GM23338 (cell line): ENCODE measurements at regions not wholly inside any gene's neighbourhood (a gene's known extent, or its start where the extent isn't known, plus 50 kb on each side); places are given as distances from the start of the nearest gene placed in this dataset.

Source experiments
- ATAC-seq: fragments of 200-7000 bp; cut with Tn5 transposase; 3 replicates; pipeline ENCODE4 v1.9.1; 2020
- DNase-seq: peaks from one replicate; pipeline ENCODE4 v3.0.0-alpha.2; 2015; ENCODE audit warnings: low spot score
- H2AFZ ChIP-seq: fragments of 200-600 bp; sonication (generic); 2 replicates; pipeline ENCODE4 v1.8.0; 2016; ENCODE audit warnings: antibody characterized with exemption, mild to moderate bottlenecking, moderate library complexity
- H3F3A ChIP-seq: fragments of 200-600 bp; sonication (generic); replicated peaks from 2 replicates; pipeline ENCODE4 v1.8.0; 2017; ENCODE audit warnings: antibody characterized with exemption, mixed run types, low read depth
- H3K27ac ChIP-seq: fragments of 200-600 bp; sonication (generic); 2 replicates; pipeline ENCODE4 v1.6.1; 2016; ENCODE audit warnings: low read depth
- H3K27me3 ChIP-seq: fragments of 200-600 bp; sonication (generic); 2 replicates; pipeline ENCODE4 v1.8.0; 2016; ENCODE audit warnings: mild to moderate bottlenecking, mixed run types, moderate library complexity; ENCODE audit not compliant: insufficient read depth
- H3K36me3 ChIP-seq: fragments of 200-600 bp; sonication (generic); 2 replicates; pipeline ENCODE4 v1.8.0; 2016; ENCODE audit warnings: mild to moderate bottlenecking; ENCODE audit not compliant: insufficient read depth
- H3K4me1 ChIP-seq: fragments of 200-600 bp; sonication (generic); 2 replicates; pipeline ENCODE4 v1.8.0; 2016; ENCODE audit warnings: mild to moderate bottlenecking, moderate library complexity; ENCODE audit not compliant: insufficient read depth
- H3K4me2 ChIP-seq: fragments of 200-600 bp; sonication (generic); 2 replicates; pipeline ENCODE4 v1.7.1; 2017; ENCODE audit warnings: mixed run types
- H3K4me3 ChIP-seq: fragments of 200-600 bp; sonication (generic); 2 replicates; pipeline ENCODE4 v1.6.1; 2016; ENCODE audit warnings: mixed run types
- H3K79me2 ChIP-seq: fragments of 200-600 bp; sonication (generic); replicated peaks from 2 replicates; pipeline ENCODE4 v1.8.0; 2017; ENCODE audit warnings: mild to moderate bottlenecking; ENCODE audit not compliant: insufficient read depth
- H3K9me2 ChIP-seq: fragments of 200-600 bp; sonication (generic); 2 replicates; pipeline ENCODE4 v1.8.0; 2017; ENCODE audit not compliant: insufficient read depth
- H4K20me1 ChIP-seq: fragments of 200-600 bp; sonication (generic); replicated peaks from 2 replicates; pipeline ENCODE4 v1.8.0; 2017; ENCODE audit warnings: mild to moderate bottlenecking; ENCODE audit not compliant: insufficient read depth
- H3K27ac Mint-ChIP-seq: 2 replicates; pipeline ENCODE4 v1.8.0; 2020; ENCODE audit warnings: inconsistent platforms, mild to moderate bottlenecking, moderate library complexity, mixed read lengths
- H3K27me3 Mint-ChIP-seq: 3 replicates; pipeline ENCODE4 v1.8.0; 2022; ENCODE audit warnings: low read depth, mild to moderate bottlenecking, moderate library complexity, mixed read lengths, inconsistent platforms; ENCODE audit not compliant: insufficient read depth, poor library complexity
- H3K36me3 Mint-ChIP-seq: 3 replicates; pipeline ENCODE4 v1.8.0; 2021; ENCODE audit warnings: low read depth, mild to moderate bottlenecking, inconsistent platforms, moderate library complexity, mixed read lengths
- H3K4me1 Mint-ChIP-seq: 3 replicates; pipeline ENCODE4 v1.8.0; 2020; ENCODE audit warnings: mild to moderate bottlenecking, inconsistent platforms, mixed read lengths
- H3K4me3 Mint-ChIP-seq: 3 replicates; pipeline ENCODE4 v1.8.0; 2021; ENCODE audit warnings: moderate library complexity, mild to moderate bottlenecking, inconsistent platforms, mixed read lengths
- H3K9me3 Mint-ChIP-seq: 3 replicates; pipeline ENCODE4 v1.8.0; 2020; ENCODE audit warnings: moderate library complexity, mild to moderate bottlenecking, inconsistent platforms, mixed read lengths
- CTCF ChIP-seq, 2 experiments: fragments of 200-600 bp in 1 of 2; sonication (generic) in 1 of 2; conservative IDR thresholded peaks; 2 replicates each; pipeline versions ENCODE4 v1.5.1 to v1.6.1; 2016 to 2017; ENCODE audit warnings: antibody characterized with exemption in 2 of 2, low read depth in 2 of 2, mild to moderate bottlenecking in 2 of 2, moderate library complexity in 1 of 2
- ETS1 ChIP-seq: IDR thresholded peaks from 2 replicates; pipeline ENCODE4 v1.6.1; 2016; ENCODE audit warnings: antibody characterized with exemption
- EZH2 ChIP-seq: fragments of 200-600 bp; sonication (generic); IDR thresholded peaks from one replicate; pipeline ENCODE4 v1.8.0; 2017; ENCODE audit warnings: antibody characterized with exemption, mild to moderate bottlenecking, low read depth; ENCODE audit not compliant: unreplicated experiment
- NANOG ChIP-seq: IDR thresholded peaks from 2 replicates; pipeline ENCODE4 v1.6.1; 2016; ENCODE audit warnings: antibody characterized with exemption, borderline replicate concordance
- POLR2AphosphoS5 ChIP-seq: IDR thresholded peaks from 2 replicates; pipeline ENCODE4 v1.6.1; 2016; ENCODE audit warnings: antibody characterized with exemption, low read depth
- REST ChIP-seq: IDR thresholded peaks from one replicate; pipeline ENCODE4 v1.6.1; 2018; ENCODE audit warnings: antibody characterized with exemption; ENCODE audit not compliant: unreplicated experiment
- ZNF114 ChIP-seq: fragments of 250-450 bp; sonication (Bioruptor Pico); IDR thresholded peaks from 2 replicates; pipeline ENCODE4 v1.5.0; 2020; ENCODE audit warnings: mild to moderate bottlenecking, moderate library complexity
- ZNF331 ChIP-seq: fragments of 250-450 bp; sonication (Bioruptor Pico); IDR thresholded peaks from 2 replicates; pipeline ENCODE4 v1.5.0; 2020; ENCODE audit warnings: low read depth, mild to moderate bottlenecking, moderate library complexity

- no peak overlapping the region for H3K4me2 ChIP-seq
- H3K27me3 Mint-ChIP-seq = no peaks in the 10 kb centered on the region
- DNase-seq = no peak
- H3K4me3 Mint-ChIP-seq = no peak overlapping the region
- no peak for TF ChIP-seq EZH2
- TF ChIP-seq NANOG = no peak
- no peak for TF ChIP-seq ETS1
- H3K9me3 Mint-ChIP-seq = no peaks in the 10 kb centered on the region
- no peaks in the 10 kb centered on the region for H4K20me1 ChIP-seq
- H3K36me3 ChIP-seq = no peaks in the 10 kb centered on the region
- no peak overlapping the region for H3K4me3 ChIP-seq
- ATAC-seq = no peak
- peaks cover 4% of the 10 kb centered on the region; the same call in 1 of the 2 replicates for H3K9me2 ChIP-seq
- no peaks in the 10 kb centered on the region for H3K36me3 Mint-ChIP-seq
- H3K27ac ChIP-seq = no peak overlapping the region
- H3K79me2 ChIP-seq = no peaks in the 10 kb centered on the region
- peaks cover 4% of the 10 kb centered on the region; the same call in 2 of the 3 replicates for H3K4me1 Mint-ChIP-seq
- H3K27me3 ChIP-seq = no peaks in the 10 kb centered on the region
- no peak overlapping the region for H3K27ac Mint-ChIP-seq
- H3F3A ChIP-seq = no peaks in the 10 kb centered on the region
- no peak overlapping the region for H2AFZ ChIP-seq
- no peaks in the 10 kb centered on the region for H3K4me1 ChIP-seq
Measured at GRCh38 chr16:64762211-64762610, 359.7 kb downstream of the CDH11 start.

GRCh38 chr16:64754279-64754678 lies 367.6 kb downstream of the CDH11 start:
- Mint-ChIP-seq H3K27ac (no peak overlapping the region), H3K4me1 (peaks cover 4% of the 10 kb centered on the region; the same call in 2 of the 3 replicates), H3K9me3 (no peaks in the 10 kb centered on the region), H3K27me3 (no peaks in the 10 kb centered on the region), H3K4me3 (no peak overlapping the region), H3K36me3 (no peaks in the 10 kb centered on the region)
- ATAC-seq = no peak
- Histone ChIP-seq H3K79me2 (no peaks in the 10 kb centered on the region), H3K9me2 (no peaks in the 10 kb centered on the region), H3K36me3 (no peaks in the 10 kb centered on the region), H4K20me1 (no peaks in the 10 kb centered on the region), H3K4me1 (no peaks in the 10 kb centered on the region), H2AFZ (no peak overlapping the region), H3K4me2 (no peak overlapping the region), H3K4me3 (no peak overlapping the region), H3K27ac (no peak overlapping the region), H3K27me3 (no peaks in the 10 kb centered on the region), H3F3A (no peaks in the 10 kb centered on the region)
- DNase-seq = no peak
- no peak for TF ChIP-seq CTCF (conservative IDR thresholded peaks at IDR 0.05; ENCODE audit: low read depth in 2 of 2)
- TF ChIP-seq ZNF114 (CRISPR knock-in tag) = no peak
- TF ChIP-seq ETS1 = no peak
- TF ChIP-seq ZNF331 (CRISPR knock-in tag) = no peak
- TF ChIP-seq REST = no peak
- TF ChIP-seq POLR2AphosphoS5 = no peak
- no peak for TF ChIP-seq EZH2
